Urinary bladder (tissue), 3 donors: ENCODE measurements at regions not wholly inside any gene's neighbourhood (a gene's known extent, or its start where the extent isn't known, plus 50 kb on each side); places are given as distances from the start of the nearest gene placed in this dataset.

Experiments used
- DNase-seq: peaks from one replicate; pipeline ENCODE4 v3.0.0-alpha.2; 2015; ENCODE audit errors: extremely low spot score
- H3K27ac ChIP-seq: one replicate; pipeline ENCODE4 v1.5.1; 2013; ENCODE audit warnings: low read depth, mild to moderate bottlenecking, moderate library complexity
- H3K36me3 ChIP-seq: one replicate; pipeline ENCODE4 v1.6.1; 2013; ENCODE audit warnings: mild to moderate bottlenecking, moderate library complexity; ENCODE audit not compliant: insufficient read depth
- H3K4me1 ChIP-seq: one replicate; pipeline ENCODE4 v1.6.1; 2013; ENCODE audit warnings: mild to moderate bottlenecking, moderate library complexity; ENCODE audit not compliant: insufficient read depth
- H3K4me3 ChIP-seq: one replicate; pipeline ENCODE4 v1.5.1; 2013; ENCODE audit warnings: low read depth, low read length
- WGBS: extraction: QIAGEN DNeasy Blood & Tissue Kit; methylation state at CpG from one replicate; pipeline ENCODE4 v1.1.7; 2013; 5-methylcytosine and 5-hydroxymethylcytosine counted together
- donor health status: healthy with polysubstance abuse.
- donor health status: healthy.

DNA sequence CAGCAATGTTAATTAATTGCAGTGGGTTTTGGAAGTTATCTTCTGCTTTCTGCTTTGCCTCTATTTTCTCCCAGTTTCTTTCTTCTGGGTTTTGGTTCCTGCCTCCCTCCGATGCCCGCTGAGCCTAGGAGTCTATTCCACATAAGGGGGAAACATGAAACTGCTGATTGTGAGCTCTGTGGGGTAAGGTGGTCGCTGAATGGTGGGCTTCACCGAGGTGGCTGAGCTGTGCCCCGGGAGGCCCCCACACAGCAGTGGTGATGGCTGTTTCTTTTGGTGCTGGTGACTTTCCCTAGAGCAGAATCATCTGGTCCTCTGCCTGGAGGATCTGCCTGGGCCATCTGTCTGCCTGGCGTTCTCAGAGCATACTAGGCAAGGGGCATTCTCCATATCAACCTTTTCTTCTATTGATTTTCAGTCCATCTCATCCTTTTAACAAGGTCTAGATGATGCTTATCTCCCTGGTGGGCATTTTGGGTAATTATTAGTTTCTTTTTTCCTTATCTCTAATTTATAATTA lies 68.8 kb upstream of the ATP2B2 start:
- 68% methylated on average over 6 of the region's 6 CpGs for WGBS

DNA sequence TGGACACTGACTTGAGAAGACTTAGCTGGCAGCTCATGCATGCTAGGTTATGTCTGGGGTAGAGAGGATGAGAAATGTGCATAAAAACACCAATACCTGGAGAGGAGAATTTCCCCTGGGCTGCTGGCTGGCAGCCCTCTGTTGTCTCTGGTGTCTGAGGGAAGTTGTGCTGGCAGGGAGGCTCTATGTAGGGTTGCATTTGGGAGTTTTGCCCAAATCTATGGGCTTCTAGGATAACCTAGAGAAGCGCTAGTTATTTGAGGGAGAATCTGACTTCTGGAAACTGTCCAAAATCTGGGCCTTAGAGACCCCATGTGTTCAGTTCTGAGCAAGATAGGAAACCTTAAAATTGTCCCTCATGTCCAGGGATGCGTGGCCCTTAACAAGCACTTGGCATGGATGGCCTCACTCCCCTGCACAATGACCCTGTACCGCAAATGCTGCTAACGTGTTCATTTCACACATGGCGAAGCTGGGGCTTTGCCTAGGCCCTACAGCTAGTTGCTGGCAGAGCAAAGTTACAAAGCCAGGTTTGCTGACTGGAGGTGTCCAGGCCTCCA lies 70.3 kb upstream of the ATP2B2 start:
- WGBS: 65% methylated on average over 5 of the region's 5 CpGs
- no peak overlapping the region for H3K27ac ChIP-seq
- no peak for DNase-seq
- no peaks in the 10 kb centered on the region for H3K36me3 ChIP-seq
- H3K4me3 ChIP-seq: no peak overlapping the region
- no peaks in the 10 kb centered on the region for H3K4me1 ChIP-seq

More for the DNA sequence above, 68.8 kb upstream of the ATP2B2 start:
- Histone ChIP-seq H3K27ac (no peak overlapping the region), H3K4me1 (no peaks in the 10 kb centered on the region), H3K4me3 (no peak overlapping the region), H3K36me3 (no peaks in the 10 kb centered on the region)
- DNase-seq: no peak

DNA sequence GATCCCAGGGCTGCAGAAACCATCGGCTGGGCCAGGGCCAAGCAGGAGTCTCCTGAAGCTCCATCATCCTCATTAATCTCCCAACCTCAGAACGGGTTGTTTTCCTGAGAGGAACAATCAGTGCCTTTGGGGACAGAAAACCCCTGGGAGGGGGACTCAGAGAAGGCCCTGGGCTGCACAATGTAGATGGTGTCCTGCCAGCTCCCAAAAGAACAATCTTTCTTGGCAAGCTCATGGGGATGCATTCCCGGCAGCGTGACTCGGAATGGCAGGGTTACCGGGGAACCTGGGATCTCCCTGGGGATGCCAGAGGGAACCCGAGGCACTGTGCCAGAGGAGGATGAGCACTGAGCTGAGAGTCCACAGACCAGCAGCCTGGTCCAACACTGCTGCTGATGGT lies 72.1 kb upstream of the ATP2B2 start:
- no peaks in the 10 kb centered on the region for H3K4me1 ChIP-seq
- H3K36me3 ChIP-seq: no peaks in the 10 kb centered on the region
- WGBS: 66% methylated on average over 7 of the region's 7 CpGs
- no peak overlapping the region for H3K27ac ChIP-seq
- H3K4me3 ChIP-seq: no peak overlapping the region
- DNase-seq: no peak

DNA sequence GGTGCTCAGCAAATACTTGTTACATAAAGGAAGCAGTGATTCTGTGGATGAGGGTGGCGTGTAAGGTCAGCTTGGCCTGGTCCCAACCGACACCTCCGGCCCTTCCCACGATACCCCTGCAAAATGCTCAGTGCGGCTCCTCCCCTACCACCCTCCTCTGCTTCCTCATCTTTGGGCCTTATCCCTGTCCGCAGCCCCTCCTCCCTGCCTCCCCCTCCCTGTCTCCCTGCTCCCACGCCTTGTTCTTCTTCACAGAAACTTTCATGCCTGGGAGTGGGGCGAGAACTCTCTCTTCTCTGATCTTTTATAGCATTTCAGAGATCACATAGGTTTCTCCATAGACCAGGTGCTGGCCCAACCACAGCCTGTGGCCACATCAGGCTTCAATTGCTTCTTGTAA lies 75.0 kb upstream of the ATP2B2 start:
- Histone ChIP-seq H3K36me3 (no peaks in the 10 kb centered on the region), H3K4me1 (no peaks in the 10 kb centered on the region), H3K27ac (no peak overlapping the region), H3K4me3 (no peak overlapping the region)
- no peak for DNase-seq
- WGBS: 70% methylated on average over 8 of the region's 8 CpGs

DNA sequence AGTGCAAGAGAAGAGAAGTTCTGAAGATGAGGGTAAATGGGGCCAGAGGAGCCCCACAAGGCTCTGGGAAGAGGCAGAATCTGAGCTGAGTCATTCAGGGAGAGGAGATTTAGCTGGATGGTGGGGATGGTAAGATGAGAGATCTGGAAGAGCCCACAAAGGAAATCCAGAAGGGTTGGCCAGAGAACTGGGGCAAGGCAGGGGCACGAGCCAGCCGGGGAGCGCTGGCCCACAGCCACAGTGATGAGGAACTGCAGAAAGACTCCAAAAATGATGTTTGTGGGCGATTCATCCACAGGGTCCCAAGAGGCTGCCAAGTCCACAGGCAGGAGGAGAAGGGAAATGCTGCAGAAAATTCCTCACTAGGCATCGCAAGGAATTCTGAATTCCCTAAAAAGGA lies 75.9 kb upstream of the ATP2B2 start:
- Histone ChIP-seq H3K4me1 (no peaks in the 10 kb centered on the region), H3K36me3 (no peaks in the 10 kb centered on the region), H3K4me3 (no peak overlapping the region), H3K27ac (no peak overlapping the region)
- WGBS: 63% methylated on average over 5 of the region's 5 CpGs
- no peak for DNase-seq

DNA sequence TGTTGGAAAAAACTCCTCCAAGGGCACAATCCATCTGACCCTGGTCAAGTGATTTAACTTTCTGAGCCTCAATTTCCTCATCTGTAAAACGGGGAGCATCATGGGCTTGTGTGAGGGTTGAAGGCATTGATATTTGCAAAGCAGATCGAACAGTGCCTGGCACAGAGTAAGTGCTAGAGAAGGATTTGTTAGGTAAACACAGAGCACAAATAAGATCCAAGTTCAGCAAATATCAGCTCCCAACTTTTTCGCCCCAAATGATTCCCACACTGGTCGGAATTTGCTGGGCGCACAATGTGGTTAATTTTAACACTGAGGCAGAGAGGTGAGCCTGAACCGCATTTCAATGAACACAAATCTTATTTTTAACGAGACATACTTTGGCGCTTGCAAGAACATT lies 76.3 kb upstream of the ATP2B2 start:
- 85% methylated on average over 8 of the region's 8 CpGs for WGBS
- no peak overlapping the region for H3K27ac ChIP-seq
- H3K4me1 ChIP-seq: no peaks in the 10 kb centered on the region
- no peak overlapping the region for H3K4me3 ChIP-seq
- H3K36me3 ChIP-seq: no peaks in the 10 kb centered on the region
- DNase-seq: no peak

DNA sequence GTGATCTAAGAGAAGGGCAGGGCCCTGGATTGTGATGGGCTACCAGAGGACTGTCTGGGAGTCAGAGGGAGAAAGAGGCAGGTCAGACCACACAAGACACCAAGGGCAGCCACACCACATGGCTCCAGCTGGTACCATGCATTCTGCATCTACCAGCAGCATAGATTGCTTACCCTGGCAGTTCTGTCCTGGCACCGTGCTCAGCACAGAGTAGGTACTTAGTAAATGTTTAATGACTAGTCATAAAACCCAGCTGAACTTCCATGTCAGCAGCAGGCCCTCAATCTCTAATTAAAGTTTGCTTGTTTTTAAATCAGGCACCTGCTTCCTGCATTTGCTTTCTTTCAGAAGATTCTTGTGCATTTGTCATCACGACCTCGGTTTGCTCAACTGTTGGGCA lies 77.3 kb upstream of the ATP2B2 start:
- Histone ChIP-seq H3K36me3 (no peaks in the 10 kb centered on the region), H3K27ac (no peak overlapping the region), H3K4me3 (no peak overlapping the region), H3K4me1 (no peaks in the 10 kb centered on the region)
- WGBS: 64% methylated on average over 3 of the region's 3 CpGs
- DNase-seq: no peak

DNA sequence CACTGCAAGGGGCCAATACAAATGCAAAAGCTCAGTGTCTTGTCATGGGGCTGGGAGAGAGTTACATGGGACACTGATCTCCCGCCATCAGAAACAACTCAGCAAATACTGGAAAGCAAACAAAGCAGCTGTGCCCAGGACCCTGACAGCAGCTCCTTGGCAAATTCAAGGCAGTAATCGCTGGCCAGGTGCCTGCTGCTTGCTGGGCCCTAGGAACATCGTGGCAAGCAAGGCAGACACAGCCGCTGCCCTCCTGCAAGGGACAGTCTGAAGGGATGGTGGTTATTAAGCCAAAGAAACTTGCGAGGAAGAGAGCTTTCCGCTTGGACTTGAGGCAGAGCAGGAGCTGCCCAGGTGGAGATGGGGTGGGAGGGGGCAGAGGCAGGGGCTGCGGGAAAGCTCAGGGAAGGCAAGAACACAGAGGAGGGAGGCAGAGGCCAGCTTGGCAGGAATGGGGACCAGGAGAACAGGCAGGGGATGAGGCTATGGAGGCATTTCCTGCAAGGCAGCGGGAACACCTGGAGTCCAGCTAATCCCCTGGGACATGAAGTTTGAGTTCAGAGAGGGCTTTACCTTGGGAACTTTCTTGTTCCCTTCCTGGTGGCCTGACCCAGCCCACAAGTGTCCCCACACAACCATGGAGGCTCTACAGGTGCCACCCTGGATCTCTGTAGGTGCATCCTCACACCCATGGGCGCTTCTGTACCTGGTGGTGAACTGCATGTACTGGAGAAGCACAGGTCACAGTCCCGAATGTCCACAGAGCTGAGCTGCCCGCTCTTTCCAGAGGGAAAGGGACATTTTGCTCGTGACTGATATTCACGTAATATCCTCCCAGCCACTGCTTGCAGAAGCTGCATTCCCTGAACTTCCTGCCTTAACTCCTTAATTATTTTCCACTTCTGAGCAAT lies 78.7 kb upstream of the ATP2B2 start:
- WGBS: 61% methylated on average over 13 of the region's 13 CpGs
- no peak for DNase-seq
- H3K4me1 ChIP-seq: no peaks in the 10 kb centered on the region
- no peak overlapping the region for H3K27ac ChIP-seq
- H3K4me3 ChIP-seq: no peak overlapping the region
- H3K36me3 ChIP-seq: no peaks in the 10 kb centered on the region

DNA sequence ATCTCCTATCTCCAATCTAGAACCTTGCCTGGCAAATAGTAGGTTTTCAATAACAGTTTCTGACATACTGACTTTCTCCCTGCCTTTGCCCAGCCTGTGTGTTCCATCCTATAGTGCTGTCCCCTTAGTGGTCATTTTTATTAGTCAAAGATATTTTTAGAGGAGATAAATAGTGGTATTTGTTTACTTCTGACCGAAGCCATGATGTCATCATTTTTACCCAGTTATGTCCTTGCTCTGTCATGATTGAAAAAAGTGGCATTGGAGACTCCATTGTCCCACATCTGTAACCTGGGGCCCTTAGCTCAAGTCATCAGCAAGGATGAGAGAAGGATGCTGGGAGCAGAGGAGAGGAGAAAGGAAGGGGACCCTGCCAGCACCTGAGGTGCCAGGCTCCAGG lies 80.6 kb upstream of the ATP2B2 start:
- Histone ChIP-seq H3K36me3 (no peaks in the 10 kb centered on the region), H3K4me1 (no peaks in the 10 kb centered on the region)
- DNase-seq: no peak

DNA sequence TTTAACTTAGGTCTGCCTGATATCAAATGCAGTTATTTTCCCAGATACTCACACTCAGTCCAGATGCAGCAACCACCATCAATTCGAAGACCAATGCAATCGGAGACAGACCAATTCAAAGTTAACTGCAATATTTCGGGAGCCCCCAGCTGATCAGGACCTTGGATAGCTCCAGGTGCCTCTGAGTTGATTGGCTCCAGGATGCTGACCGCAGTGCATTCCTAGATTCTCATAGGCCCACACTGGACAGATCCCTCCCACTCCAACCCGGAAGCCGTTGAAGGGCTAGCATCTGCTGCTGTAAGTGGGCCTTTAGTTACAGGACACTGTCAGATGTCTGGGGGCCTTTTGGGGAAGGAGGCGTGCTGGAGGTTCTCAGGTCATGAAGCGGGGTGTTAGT lies 89.5 kb upstream of the ATP2B2 start:
- Histone ChIP-seq H3K4me1 (no peaks in the 10 kb centered on the region), H3K36me3 (no peaks in the 10 kb centered on the region), H3K4me3 (no peak overlapping the region), H3K27ac (no peak overlapping the region)
- WGBS: 9% methylated on average over 8 of the region's 8 CpGs
- peak; percentile 18 for DNase-seq

More for the DNA sequence above, 80.6 kb upstream of the ATP2B2 start:
- H3K27ac ChIP-seq: no peak overlapping the region
- no peak overlapping the region for H3K4me3 ChIP-seq
- WGBS: 41% methylated on average over 1 of the region's 1 CpG

DNA sequence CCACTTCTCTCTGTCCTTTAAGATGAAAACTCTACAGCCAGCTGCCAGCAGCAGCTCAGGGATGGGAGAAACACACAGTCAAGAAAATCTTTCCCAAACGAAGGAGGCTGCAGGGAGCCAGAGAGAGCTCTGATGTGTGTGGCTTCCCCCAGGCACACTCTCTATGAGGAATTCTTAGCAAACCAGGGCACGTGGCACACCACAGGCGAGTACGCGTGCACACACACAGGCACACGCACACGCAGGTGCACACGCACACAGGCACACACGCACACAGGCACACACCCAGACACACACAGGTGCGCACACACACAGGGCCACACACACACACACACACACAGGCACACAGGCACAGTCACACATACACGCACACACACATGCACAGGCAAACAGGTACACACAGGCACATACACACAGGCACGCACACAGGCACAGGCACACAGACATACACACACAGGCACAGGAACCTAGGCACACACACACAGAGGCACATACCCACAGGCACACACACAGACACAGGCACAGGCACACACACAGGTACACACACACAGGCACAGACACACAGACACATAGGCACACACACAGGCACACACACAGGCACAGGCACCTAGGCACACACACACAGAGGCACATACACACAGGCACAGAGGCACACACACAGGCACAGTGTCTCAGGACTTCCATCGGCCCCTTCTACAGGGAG lies 91.5 kb upstream of the ATP2B2 start:
- 87% methylated on average over 13 of the region's 13 CpGs for WGBS
- no peak for DNase-seq
- no peak overlapping the region for H3K27ac ChIP-seq
- H3K4me3 ChIP-seq: no peak overlapping the region
- no peaks in the 10 kb centered on the region for H3K36me3 ChIP-seq
- H3K4me1 ChIP-seq: no peaks in the 10 kb centered on the region

DNA sequence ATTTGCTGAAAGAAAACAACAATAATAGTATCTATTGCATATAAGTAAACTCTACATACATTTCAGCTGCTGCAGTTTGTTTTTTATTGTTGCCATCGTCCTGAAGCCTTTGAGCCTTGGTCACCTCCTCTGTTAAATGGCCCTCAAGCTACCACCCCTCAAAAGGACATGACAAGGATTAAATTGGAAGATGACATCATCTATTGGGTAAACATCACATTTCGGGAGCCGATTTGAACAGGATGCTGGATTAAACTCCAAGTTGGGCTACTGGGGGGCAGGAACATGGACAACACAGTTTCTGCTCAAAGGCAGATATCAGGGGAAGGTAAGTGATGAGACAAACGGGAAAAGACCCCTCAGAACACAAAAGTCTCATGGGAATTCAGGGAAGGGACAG lies 92.3 kb upstream of the ATP2B2 start:
- WGBS: 46% methylated on average over 4 of the region's 4 CpGs
- no peak overlapping the region for H3K4me3 ChIP-seq
- no peaks in the 10 kb centered on the region for H3K4me1 ChIP-seq
- no peak for DNase-seq
- H3K27ac ChIP-seq: no peak overlapping the region
- H3K36me3 ChIP-seq: no peaks in the 10 kb centered on the region

DNA sequence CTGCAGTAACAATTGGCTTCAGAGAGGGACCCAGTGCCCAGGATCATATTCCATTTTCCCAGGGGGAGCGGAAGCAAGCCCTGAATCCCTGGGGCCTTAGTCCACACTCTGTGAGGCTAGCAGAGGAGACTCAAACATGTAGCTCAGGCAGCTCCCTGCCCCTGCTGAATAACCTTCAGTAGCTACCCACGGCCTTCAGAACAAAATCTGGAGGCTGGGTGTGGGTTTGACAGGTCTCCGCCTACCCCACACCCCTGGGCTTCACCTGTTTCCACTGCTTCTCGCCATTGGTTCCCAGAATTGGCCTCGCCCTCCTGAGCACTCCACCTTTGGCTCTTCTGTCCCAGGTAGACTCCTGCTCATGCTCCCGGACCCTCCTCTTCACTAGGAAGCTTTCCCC lies 93.6 kb upstream of the ATP2B2 start:
- H3K4me3 ChIP-seq: no peak overlapping the region
- no peaks in the 10 kb centered on the region for H3K36me3 ChIP-seq
- H3K27ac ChIP-seq: no peak overlapping the region
- WGBS: 72% methylated on average over 6 of the region's 6 CpGs
- no peaks in the 10 kb centered on the region for H3K4me1 ChIP-seq
- DNase-seq: no peak

DNA sequence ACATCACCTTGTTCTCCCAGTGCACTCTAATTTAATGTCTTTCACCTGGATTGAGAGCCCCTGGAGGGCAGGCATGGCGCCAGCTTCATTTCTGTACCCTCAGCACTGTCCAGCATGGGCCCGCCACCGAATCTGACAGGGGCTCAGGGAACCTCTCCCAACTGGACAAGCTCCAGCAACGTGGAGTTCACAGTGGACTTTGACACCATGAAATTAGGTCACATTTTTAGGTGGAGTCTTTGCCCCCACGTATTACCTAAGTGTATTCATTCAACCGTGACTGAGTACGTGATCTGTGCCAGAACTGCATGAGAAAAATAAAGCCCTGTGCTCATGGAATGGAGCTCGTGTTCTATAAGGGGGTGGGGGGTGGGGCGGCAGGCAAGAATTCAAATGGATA lies 94.1 kb upstream of the ATP2B2 start:
- 70% methylated on average over 9 of the region's 9 CpGs for WGBS
- DNase-seq: no peak
- Histone ChIP-seq H3K27ac (no peak overlapping the region), H3K36me3 (no peaks in the 10 kb centered on the region), H3K4me3 (no peak overlapping the region), H3K4me1 (no peaks in the 10 kb centered on the region)
